GM19099 (cell line): ENCODE measurements at regions not wholly inside any gene's neighbourhood (a gene's known extent, or its start where the extent isn't known, plus 50 kb on each side); places are given as distances from the start of the nearest gene placed in this dataset.

Source experiments
- POLR2A ChIP-seq: IDR thresholded peaks from 3 replicates; pipeline ENCODE4 v1.6.1; 2011; ENCODE audit warnings: low read depth; ENCODE audit not compliant: insufficient read length; ENCODE audit errors: extremely low read depth

DNA sequence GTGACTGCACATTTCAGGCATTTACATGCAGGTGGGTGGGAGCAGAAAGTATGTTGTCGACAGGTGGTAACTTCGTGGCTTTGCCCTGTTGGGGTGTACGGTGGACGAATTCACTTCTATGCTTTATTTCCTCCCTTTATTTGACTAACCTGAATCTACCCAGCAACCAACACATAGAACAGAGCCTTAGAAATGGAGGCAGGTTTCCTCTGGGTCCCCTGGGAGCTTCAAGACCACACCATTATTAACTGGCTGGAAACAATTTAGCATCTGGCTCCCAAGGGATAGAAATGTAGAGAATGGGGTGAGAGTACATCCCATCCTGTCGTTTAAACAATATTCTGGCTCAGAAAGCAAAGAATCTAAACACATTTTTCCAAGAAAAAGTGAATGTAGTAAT is 244.4 kb downstream of the DLEU7 start:
- TF ChIP-seq POLR2A: no peak

DNA sequence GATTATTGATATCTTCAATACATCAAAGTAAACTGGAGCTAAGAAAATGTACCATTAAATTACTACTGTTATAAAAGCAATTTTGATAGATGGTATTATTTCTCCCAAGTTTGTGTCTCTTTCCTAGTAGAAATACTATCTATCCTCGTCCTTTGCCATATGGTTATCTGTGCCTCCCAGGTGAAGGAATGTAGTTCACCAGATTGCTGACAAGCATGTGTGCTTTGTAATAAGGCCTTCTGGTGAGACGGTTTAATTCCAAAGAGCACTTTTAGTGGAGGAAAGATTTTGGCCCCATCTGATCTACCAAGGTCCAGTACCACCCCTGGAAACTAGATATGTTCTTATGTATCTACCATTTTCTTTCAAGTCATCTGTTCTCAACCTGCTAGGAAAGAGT is 243.6 kb downstream of the DLEU7 start:
- TF ChIP-seq POLR2A: no peak

GRCh38 chr13:50608370-50608769 is 235.1 kb downstream of the DLEU7 start:
- TF ChIP-seq POLR2A: no peak

DNA sequence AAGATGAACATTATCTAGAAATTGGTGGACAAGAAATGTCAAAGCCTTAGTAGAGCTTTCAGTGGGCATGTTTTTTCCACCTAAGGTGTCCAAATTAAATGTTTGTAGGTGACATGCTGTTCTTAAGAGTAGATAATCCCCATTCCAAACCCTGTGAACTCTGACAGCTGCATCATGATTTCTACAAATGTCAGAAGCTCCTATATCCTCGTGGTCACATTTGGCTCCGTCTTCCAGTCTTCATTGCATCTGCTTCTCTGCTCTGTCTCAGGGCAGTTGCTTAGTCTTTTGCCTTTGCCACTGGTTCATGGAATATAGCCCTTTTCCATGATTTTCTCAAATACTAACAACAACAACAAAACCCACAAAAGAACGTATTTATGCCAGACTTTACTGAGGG is 234.5 kb downstream of the DLEU7 start:
- no peak for TF ChIP-seq POLR2A

DNA sequence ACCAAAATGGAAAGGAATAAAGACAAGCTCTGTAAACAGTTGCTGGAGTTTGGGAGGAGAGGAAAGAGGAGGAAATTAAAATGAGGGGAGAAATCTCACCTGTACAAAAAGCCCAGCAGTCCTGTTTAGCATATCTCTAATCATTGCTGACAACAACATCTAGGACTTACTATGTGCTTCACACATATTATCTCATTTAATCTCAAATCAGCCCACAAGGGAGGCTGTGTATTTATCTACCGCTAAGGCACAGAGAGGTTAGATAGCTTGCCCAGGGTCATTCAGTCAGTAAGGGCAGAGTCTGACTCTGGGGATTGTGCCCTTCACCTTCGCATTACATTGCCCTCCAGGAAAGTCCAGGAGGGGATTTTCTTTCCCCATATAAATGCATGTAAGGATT is 233.3 kb downstream of the DLEU7 start:
- TF ChIP-seq POLR2A: no peak

GRCh38 chr13:50611117-50611781 is 232.2 kb downstream of the DLEU7 start:
- TF ChIP-seq POLR2A: no peak

GRCh38 chr13:50612717-50613116 is 230.8 kb downstream of the DLEU7 start:
- TF ChIP-seq POLR2A: no peak

DNA sequence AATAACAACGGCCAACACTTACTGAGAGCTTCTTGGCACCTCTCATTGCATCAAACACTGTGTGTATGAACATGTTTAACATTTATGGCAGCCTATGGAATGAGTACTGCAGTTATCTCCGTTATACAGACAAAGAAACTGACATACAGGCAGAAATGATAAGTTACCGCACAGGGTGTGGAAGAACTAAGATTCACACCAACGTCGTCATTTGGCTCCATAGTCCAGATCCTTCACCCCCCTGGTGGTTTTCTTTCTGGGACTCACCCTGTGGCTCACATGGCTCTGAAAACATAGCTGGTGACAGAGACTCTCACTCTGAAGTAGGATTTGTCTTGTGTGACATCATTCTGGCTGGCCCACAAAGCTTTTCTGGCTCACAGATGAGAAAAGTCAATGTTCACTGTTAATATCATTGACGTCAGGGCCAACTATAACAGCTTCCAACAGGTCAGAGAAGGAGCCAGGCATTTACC is 230.1 kb downstream of the DLEU7 start:
- TF ChIP-seq POLR2A: no peak

GRCh38 chr13:50615234-50615633 is 228.3 kb downstream of the DLEU7 start:
- TF ChIP-seq POLR2A: no peak

GRCh38 chr13:50616101-50616500 is 227.4 kb downstream of the DLEU7 start:
- TF ChIP-seq POLR2A: no peak

DNA sequence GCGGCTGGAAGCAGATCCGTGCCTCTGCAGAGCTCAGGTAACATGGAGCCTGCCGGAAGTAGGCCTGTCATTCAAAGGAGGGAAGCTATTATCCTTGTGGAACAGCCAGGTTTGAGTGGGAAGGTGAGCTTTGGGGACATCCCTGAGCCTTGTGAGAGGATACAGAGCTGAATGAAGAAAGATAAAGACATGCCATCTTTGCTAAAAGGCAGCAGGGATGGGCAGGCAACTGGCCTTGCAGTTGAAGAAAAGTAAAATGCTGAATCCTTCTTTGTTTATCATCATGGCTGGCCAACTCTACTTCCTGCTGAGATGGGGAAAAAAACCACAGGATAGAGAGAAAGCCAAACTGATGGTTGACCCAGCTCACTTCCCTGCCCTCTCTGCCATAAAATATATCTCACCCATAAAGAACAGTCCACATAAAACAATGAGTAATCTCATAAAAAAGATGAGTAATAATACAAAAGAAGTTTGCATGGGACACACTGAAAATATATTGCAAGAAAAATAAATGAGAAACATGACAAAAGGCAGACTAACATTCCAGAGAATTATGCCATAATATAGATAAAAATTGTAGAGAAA is 226.3 kb downstream of the DLEU7 start:
- no peak for TF ChIP-seq POLR2A

DNA sequence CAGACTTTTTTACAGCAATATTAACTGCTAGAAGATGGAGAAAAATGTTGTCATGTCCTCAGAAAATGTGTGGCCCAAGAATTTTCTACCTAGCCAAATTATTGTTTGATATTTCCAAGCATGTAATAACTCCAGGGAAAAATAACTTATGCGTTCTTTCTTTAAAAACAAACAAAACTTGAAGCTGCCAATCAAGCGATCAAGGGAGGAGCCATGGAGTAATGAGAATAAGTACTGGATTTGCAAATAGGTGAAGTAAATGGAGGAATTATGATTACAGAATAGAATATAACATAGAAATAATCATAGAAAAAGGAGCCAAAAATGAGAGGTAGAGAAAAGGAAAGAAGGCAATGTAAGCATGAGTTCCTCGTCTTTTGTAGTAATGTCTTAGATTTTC is 225.3 kb downstream of the DLEU7 start:
- TF ChIP-seq POLR2A: no peak

DNA sequence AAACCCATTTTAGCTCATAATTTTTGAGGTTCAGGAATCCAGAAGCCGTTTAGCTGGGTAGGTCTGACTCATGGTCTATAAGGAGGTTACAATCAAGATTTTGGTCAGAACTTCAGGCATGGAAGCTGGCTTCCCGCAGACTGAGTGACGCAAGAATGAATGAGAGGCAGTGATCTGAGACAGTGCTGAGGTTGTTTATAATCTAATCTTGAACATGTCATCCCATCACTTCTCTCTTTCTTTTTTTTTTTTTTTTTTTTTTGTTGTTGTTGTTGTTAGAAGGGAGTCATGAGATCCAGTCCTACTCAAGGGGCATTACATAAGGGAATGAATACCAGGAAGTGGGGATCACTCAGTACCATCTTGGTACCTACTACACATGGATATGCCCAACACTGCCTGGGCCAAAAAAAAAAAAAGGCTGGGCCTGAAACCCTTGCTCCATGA is 217.4 kb downstream of the DLEU7 start:
- TF ChIP-seq POLR2A: no peak

- TF ChIP-seq POLR2A: no peak
Observed at GRCh38 chr13:50627111-50627510, 216.4 kb downstream of the DLEU7 start.

DNA sequence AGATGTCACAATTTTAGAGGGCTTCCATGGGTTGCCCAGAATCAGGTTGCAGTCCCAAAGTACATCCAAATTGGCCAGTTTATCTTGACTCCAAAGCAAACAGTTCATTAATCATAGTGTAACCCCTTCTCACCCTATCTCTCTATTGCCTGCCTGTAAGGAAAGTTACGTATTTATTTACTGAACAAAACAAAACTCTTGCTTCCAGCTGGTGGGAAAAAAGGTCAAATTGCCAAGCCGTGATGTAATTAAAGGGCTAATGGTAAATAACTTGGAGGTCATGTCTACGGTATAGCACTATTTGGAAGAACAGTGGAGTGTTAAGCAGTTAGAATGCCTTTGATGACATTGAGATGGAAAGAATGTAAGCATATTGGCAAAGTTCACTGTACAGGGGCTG is 214.0 kb downstream of the DLEU7 start:
- no peak for TF ChIP-seq POLR2A

GRCh38 chr13:50629966-50630365 is 213.5 kb downstream of the DLEU7 start:
- TF ChIP-seq POLR2A: no peak

- no peak for TF ChIP-seq POLR2A
Observed at GRCh38 chr13:50631041-50631440, 212.5 kb downstream of the DLEU7 start.
